ENCODE measurements at regions not wholly inside any gene's neighbourhood (a gene's known extent, or its start where the extent isn't known, plus 50 kb on each side); places are given as distances from the start of the nearest gene placed in this dataset.

DNA sequence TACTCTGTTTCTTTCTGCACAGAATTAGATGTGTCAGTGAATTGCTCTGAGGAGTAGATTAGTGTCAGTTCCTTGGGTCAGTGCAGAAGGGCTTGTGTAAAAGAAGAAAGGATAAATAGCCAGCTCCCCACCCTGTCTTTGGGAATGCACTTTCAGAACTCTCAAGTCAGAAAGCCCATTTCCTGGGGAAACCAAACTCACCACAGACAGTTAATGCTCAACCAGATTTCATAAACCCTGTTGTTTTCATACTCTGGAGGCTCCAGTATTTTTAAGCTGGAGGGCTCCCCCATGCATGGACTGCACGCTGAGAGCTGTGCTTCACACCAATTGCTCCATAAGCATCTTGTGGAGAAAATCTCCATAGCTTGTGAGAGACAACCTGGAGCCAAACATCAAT lies 449.7 kb downstream of the CDH26 start:
- TF ChIP-seq ZNF8 (CRISPR knock-in tag; IDR thresholded peaks at IDR 0.05) = no peak
- no peak for TF ChIP-seq ISL1 (CRISPR knock-in tag; IDR thresholded peaks at IDR 0.05)
- TF ChIP-seq RARB (CRISPR knock-in tag; IDR thresholded peaks at IDR 0.05) = no peak
- TF ChIP-seq, protein P1, sequence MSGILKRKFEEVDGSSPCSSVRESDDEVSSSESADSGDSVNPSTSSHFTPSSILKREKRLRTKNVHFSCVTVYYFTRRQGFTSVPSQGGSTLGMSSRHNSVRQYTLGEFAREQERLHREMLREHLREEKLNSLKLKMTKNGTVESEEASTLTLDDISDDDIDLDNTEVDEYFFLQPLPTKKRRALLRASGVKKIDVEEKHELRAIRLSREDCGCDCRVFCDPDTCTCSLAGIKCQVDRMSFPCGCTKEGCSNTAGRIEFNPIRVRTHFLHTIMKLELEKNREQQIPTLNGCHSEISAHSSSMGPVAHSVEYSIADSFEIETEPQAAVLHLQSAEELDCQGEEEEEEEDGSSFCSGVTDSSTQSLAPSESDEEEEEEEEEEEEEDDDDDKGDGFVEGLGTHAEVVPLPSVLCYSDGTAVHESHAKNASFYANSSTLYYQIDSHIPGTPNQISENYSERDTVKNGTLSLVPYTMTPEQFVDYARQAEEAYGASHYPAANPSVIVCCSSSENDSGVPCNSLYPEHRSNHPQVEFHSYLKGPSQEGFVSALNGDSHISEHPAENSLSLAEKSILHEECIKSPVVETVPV (CRISPR knock-in tag; IDR thresholded peaks at IDR 0.05) = no peak
- no peak for ATAC-seq

DNA sequence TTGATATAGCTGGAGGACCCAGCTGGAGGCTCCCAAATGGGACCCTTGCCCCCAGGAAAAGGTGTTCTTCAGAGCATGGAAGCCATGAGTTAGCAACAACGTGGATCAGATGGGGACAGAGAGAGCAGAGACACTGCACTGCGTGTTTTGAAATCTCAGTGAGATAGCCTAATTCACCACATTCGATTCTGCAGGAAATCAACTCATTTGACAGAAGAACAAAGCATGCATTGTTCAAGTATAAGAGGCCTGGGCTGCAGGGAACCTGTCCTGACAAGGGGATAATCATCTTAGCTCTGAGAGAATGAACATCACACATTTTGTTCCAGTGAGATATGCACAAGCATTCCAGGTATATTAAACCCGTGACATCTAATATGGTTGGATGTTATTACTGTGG lies 450.2 kb downstream of the CDH26 start:
- TF ChIP-seq ZC3H10 (CRISPR knock-in tag; IDR thresholded peaks at IDR 0.05) (no peak), BACH2 (CRISPR knock-in tag; IDR thresholded peaks at IDR 0.05; ENCODE audit: borderline replicate concordance) (no peak), ARNTL (CRISPR knock-in tag; IDR thresholded peaks at IDR 0.05; ENCODE audit: borderline replicate concordance, low read depth) (no peak), GLIS3 (CRISPR knock-in tag; IDR thresholded peaks at IDR 0.05) (no peak), SNAI2 (CRISPR knock-in tag; IDR thresholded peaks at IDR 0.05) (no peak), TCF4 (CRISPR knock-in tag; IDR thresholded peaks at IDR 0.05; ENCODE audit: borderline replicate concordance) (no peak), ESRRG (CRISPR knock-in tag; IDR thresholded peaks at IDR 0.05) (no peak), TOX (CRISPR knock-in tag; IDR thresholded peaks at IDR 0.05; ENCODE audit: borderline replicate concordance) (no peak), ISL1 (CRISPR knock-in tag; IDR thresholded peaks at IDR 0.05) (no peak), CSDC2 (CRISPR knock-in tag; IDR thresholded peaks at IDR 0.05) (no peak), ZNF8 (CRISPR knock-in tag; IDR thresholded peaks at IDR 0.05) (no peak), ZNF70 (CRISPR knock-in tag; IDR thresholded peaks at IDR 0.05) (no peak), OSR1 (CRISPR knock-in tag; IDR thresholded peaks at IDR 0.05) (no peak), ZFP3 (CRISPR knock-in tag; IDR thresholded peaks at IDR 0.05) (no peak)
- TF ChIP-seq, protein P2, sequence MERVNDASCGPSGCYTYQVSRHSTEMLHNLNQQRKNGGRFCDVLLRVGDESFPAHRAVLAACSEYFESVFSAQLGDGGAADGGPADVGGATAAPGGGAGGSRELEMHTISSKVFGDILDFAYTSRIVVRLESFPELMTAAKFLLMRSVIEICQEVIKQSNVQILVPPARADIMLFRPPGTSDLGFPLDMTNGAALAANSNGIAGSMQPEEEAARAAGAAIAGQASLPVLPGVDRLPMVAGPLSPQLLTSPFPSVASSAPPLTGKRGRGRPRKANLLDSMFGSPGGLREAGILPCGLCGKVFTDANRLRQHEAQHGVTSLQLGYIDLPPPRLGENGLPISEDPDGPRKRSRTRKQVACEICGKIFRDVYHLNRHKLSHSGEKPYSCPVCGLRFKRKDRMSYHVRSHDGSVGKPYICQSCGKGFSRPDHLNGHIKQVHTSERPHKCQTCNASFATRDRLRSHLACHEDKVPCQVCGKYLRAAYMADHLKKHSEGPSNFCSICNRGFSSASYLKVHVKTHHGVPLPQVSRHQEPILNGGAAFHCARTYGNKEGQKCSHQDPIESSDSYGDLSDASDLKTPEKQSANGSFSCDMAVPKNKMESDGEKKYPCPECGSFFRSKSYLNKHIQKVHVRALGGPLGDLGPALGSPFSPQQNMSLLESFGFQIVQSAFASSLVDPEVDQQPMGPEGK (CRISPR knock-in tag; IDR thresholded peaks at IDR 0.05; ENCODE audit: borderline replicate concordance) = no peak
- TF ChIP-seq, protein P1 (CRISPR knock-in tag; IDR thresholded peaks at IDR 0.05) = no peak
- TF ChIP-seq, protein P3, sequence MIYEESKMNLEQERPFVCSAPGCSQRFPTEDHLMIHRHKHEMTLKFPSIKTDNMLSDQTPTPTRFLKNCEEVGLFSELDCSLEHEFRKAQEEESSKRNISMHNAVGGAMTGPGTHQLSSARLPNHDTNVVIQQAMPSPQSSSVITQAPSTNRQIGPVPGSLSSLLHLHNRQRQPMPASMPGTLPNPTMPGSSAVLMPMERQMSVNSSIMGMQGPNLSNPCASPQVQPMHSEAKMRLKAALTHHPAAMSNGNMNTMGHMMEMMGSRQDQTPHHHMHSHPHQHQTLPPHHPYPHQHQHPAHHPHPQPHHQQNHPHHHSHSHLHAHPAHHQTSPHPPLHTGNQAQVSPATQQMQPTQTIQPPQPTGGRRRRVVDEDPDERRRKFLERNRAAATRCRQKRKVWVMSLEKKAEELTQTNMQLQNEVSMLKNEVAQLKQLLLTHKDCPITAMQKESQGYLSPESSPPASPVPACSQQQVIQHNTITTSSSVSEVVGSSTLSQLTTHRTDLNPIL (CRISPR knock-in tag; IDR thresholded peaks at IDR 0.05; ENCODE audit: low read depth) = no peak
- no peak for ATAC-seq

DNA sequence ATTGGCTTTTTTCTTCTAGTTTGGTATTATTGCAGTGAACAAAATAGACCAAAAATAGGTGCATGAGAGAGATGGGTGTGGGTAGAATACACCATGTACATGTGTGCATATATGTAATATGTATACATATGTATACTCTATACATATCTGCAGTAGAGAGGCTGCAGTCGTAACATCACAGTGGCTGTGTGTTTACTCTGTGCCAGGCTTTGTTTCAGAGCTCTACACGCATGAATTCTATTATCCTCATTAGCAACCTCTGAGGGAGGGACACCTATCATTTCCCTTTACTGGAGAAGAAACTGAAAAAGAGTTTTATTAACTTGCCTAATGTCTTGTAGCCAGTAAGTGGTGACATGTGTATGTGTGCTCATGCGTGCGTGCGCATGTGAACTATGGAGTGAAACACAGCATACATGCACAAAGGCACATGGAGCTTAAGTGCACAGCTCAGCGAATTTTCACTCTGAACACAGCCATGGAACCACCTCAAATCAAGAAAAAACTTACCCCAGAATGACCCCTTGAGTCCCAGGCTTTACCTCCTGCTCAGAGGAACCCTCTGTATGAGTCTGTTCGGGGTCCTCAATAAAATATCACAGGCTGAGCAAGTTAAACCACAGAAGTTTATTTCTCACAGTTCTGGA lies 452.5 kb downstream of the CDH26 start:
- no peak for ATAC-seq
- TF ChIP-seq, protein P4, sequence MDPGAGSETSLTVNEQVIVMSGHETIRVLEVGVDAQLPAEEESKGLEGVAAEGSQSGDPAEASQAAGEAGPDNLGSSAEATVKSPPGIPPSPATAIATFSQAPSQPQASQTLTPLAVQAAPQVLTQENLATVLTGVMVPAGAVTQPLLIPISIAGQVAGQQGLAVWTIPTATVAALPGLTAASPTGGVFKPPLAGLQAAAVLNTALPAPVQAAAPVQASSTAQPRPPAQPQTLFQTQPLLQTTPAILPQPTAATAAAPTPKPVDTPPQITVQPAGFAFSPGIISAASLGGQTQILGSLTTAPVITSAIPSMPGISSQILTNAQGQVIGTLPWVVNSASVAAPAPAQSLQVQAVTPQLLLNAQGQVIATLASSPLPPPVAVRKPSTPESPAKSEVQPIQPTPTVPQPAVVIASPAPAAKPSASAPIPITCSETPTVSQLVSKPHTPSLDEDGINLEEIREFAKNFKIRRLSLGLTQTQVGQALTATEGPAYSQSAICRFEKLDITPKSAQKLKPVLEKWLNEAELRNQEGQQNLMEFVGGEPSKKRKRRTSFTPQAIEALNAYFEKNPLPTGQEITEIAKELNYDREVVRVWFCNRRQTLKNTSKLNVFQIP (CRISPR knock-in tag; IDR thresholded peaks at IDR 0.05; ENCODE audit: borderline replicate concordance, low read depth) = no peak
- TF ChIP-seq TCF4 (CRISPR knock-in tag; IDR thresholded peaks at IDR 0.05; ENCODE audit: borderline replicate concordance) (no peak), RARB (CRISPR knock-in tag; IDR thresholded peaks at IDR 0.05) (no peak), GLIS3 (CRISPR knock-in tag; IDR thresholded peaks at IDR 0.05) (no peak), SNAI2 (CRISPR knock-in tag; IDR thresholded peaks at IDR 0.05) (no peak), ZFP3 (CRISPR knock-in tag; IDR thresholded peaks at IDR 0.05) (no peak), TOX (CRISPR knock-in tag; IDR thresholded peaks at IDR 0.05; ENCODE audit: borderline replicate concordance) (no peak), ZC3H10 (CRISPR knock-in tag; IDR thresholded peaks at IDR 0.05) (no peak), PPARA (CRISPR knock-in tag; IDR thresholded peaks at IDR 0.05; ENCODE audit: borderline replicate concordance) (no peak), ZFP30 (CRISPR knock-in tag; IDR thresholded peaks at IDR 0.05) (no peak)
- TF ChIP-seq, protein P3 (CRISPR knock-in tag; IDR thresholded peaks at IDR 0.05; ENCODE audit: low read depth) = no peak
- TF ChIP-seq, protein P2 (CRISPR knock-in tag; IDR thresholded peaks at IDR 0.05; ENCODE audit: borderline replicate concordance) = no peak
- TF ChIP-seq, protein P5, sequence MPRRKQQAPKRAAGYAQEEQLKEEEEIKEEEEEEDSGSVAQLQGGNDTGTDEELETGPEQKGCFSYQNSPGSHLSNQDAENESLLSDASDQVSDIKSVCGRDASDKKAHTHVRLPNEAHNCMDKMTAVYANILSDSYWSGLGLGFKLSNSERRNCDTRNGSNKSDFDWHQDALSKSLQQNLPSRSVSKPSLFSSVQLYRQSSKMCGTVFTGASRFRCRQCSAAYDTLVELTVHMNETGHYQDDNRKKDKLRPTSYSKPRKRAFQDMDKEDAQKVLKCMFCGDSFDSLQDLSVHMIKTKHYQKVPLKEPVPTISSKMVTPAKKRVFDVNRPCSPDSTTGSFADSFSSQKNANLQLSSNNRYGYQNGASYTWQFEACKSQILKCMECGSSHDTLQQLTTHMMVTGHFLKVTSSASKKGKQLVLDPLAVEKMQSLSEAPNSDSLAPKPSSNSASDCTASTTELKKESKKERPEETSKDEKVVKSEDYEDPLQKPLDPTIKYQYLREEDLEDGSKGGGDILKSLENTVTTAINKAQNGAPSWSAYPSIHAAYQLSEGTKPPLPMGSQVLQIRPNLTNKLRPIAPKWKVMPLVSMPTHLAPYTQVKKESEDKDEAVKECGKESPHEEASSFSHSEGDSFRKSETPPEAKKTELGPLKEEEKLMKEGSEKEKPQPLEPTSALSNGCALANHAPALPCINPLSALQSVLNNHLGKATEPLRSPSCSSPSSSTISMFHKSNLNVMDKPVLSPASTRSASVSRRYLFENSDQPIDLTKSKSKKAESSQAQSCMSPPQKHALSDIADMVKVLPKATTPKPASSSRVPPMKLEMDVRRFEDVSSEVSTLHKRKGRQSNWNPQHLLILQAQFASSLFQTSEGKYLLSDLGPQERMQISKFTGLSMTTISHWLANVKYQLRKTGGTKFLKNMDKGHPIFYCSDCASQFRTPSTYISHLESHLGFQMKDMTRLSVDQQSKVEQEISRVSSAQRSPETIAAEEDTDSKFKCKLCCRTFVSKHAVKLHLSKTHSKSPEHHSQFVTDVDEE (CRISPR knock-in tag; IDR thresholded peaks at IDR 0.05) = no peak
